GM21528 (cell line): ENCODE measurements at regions not wholly inside any gene's neighbourhood (a gene's known extent, or its start where the extent isn't known, plus 50 kb on each side); places are given as distances from the start of the nearest gene placed in this dataset.
"Not testable (repeated sequence)": the region's sequence is repeated elsewhere in the genome, so short reads cannot be mapped to it uniquely, and the experiment has no call there.

Source experiments
- ATAC-seq: cut with Tn5 transposase; IDR thresholded peaks from one replicate; pipeline ENCODE4 v1.9.1; 2021; ENCODE audit warnings: mild to moderate bottlenecking, moderate library complexity; ENCODE audit not compliant: unreplicated experiment, low FRiP score

DNA sequence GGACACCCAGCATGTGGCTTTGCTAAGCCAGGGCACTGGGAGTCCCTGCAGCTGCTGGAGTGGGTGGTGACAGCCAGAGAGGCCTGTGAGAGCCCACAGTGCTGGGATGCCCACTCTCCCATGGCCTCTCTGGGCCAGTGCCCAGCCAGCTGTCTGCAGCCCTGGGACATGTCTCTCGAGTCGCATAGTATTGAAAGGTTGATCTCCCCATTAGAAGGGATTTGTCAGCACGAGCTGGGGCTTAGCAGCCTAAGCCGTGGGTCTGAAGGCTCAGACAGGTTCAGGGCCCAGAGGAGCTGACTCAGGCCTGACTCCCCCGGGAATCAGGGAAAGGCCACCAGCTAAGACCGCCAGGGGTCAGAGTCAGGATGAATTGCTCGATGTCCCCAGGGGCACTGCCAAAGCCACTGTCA, 53.5 kb downstream of the FOXD2 start:
- ATAC-seq, result no peak

DNA sequence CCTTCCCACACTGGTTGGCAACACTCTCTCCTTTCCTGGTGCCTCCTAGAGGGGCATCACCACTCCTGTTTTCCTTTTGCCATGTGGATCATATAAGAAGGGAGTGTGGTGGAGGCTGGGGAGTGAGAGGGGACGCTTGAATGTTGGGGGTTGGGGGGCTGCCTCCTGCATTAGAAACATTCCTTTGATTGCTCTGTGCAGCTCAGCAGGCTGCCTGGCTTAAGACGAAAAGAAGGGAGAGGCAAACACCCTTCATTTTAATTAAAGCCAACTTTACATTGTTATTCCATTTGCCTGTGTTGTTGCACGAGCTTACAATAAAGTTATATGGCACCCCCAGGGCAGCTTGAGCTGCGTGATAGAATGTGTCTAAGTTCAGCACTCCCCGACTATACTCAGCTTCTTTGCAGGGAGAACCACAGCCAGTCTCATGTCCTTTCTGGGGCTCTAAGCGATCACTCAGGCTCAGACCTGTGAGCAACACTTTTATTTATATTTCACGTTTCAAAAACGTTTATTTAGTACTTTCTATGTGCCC, 57.4 kb downstream of the FOXD2 start:
- no peak for ATAC-seq

DNA sequence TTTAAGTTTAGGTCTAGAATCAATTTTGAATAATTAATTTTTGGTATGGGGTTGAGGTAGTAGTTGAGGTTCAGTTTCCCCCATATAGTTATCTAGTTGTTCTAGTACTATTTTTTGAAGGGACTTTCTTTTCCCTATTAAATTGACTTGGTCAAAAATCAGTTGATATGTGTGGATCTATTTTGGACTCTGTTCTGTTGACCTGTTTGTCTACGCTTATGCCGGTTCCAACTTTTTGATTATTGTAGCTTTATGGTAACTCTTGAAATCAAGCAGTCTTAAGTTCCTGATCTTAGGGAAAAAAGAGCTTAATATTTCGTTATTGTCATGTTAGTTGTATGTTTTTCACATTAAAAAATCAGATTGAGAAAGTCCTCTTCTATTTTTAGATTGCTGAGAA, 60.7 kb downstream of the FOXD2 start:
- no peak for ATAC-seq

DNA sequence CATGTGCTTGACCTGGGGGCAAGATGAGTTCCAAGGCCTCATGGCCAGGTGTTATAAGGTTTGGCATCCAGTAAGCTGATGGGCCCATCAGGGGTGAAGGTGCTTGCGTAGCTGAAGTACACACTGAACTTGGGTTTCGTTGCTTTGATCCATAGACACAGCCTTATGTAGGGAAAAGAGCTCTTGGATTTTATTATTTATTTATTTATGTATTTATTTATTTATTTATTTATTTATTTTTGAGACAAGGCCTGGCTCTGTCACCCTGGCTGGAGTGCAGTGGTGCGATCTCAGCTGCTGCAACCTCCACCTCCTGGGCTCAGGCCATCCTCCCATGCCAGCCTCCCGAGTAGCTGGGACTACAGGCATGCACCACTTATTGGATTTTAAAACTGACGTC, 63.2 kb downstream of the FOXD2 start:
- no peak for ATAC-seq

DNA sequence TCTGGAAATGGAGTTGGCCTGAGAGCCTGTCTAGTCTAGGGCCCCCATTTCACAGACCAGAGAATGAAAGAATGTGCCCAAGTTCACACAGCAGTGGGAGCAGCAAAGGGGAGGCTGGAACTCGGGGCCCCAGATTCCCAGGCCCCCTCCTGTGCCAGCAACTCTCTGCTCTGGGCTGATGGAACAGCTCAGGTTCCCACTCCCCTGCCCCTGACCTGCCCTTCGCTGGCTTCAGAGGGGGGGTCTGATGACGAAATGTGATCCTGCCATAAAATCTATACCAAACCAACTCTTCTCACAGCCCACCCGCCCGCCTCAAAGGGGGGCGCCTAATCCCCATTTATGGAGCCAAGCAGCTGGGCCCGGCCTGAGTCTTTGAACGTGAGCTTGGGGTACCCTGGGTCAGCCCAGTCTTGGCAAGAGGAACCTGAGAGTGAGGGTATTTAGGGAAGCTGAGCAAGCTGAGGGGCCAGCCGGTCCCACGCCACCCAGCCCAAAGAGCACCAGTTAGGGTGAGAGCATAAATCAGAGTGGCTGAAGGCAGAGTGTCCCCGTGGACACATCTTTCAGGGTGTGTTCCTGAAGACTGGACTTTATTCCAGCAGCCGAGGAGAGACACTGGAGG, 65.0 kb downstream of the FOXD2 start:
- ATAC-seq, result no peak

DNA sequence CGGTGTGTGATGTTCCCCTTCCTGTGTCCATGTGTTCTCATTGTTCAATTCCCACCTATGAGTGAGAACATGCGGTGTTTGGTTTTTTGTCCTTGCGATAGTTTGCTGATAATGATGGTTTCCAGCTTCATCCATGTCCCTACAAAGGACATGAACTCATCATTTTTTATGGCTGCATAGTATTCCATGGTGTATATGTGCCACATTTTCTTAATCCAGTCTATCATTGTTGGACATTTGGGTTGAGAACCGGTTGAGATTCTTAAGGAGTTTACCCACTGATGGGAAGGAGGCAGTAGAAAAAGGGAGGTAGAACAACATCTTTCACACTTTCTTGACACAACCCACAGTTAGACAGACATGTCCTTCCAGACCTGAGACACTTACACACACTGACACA, 67.0 kb downstream of the FOXD2 start:
- ATAC-seq, result not testable (repeated sequence)

DNA sequence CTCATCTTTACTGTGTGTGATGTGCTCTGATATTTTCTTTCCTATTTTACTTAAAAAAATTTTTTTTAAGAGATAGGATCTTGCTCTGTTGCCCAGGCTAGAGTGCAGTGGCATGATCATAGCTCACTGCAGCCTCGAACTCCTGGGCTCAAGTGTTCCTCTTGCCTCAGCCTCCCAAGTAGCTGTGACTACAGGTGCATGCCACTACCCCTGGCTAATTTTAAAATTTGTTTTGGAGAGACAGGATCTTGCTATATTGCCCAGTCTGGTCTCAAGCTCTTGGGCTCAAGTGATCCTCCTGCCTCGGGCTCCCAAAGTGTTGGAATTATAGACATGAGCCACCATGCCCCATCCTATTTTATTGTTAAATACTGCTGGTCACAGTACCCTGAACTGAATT, 67.4 kb downstream of the FOXD2 start:
- no peak for ATAC-seq

DNA sequence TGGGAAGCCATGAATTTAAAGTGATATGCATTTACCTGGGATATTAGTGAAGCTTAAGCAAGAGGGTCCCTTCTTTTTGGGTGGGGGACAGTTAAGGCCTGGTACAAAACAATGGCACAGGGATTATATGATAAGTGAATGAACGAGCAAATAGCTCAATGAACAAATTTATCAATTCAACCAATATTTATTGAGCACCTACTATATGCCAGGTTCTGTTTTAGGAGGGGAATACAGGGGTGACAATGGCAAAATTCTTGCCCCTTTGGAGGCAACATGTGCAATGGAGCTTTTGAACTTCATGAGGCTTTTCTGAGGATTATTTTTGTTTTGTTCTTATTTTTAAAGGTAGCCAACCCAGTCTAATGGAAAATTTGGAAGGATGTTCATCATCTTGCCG, 68.2 kb downstream of the FOXD2 start:
- ATAC-seq, result no peak

DNA sequence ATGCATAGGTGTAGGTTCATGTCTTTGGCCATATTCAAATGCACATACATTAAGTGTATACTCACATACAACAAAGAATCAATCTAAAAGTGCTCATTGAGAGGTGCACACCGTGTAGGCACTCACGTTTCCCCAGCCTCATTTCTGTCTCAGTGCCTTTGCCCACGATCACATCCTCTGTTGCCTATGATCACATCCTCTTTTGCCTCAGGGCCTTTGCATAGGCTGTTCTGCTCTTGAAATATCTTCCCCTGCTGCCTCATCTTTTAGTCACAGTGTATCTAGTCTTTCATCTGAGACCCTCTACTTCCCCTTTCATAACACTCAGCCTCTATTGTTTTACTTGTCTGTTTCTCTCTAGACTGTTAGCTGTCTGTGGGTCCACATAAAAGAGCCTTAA, 69.3 kb downstream of the FOXD2 start:
- no peak for ATAC-seq

DNA sequence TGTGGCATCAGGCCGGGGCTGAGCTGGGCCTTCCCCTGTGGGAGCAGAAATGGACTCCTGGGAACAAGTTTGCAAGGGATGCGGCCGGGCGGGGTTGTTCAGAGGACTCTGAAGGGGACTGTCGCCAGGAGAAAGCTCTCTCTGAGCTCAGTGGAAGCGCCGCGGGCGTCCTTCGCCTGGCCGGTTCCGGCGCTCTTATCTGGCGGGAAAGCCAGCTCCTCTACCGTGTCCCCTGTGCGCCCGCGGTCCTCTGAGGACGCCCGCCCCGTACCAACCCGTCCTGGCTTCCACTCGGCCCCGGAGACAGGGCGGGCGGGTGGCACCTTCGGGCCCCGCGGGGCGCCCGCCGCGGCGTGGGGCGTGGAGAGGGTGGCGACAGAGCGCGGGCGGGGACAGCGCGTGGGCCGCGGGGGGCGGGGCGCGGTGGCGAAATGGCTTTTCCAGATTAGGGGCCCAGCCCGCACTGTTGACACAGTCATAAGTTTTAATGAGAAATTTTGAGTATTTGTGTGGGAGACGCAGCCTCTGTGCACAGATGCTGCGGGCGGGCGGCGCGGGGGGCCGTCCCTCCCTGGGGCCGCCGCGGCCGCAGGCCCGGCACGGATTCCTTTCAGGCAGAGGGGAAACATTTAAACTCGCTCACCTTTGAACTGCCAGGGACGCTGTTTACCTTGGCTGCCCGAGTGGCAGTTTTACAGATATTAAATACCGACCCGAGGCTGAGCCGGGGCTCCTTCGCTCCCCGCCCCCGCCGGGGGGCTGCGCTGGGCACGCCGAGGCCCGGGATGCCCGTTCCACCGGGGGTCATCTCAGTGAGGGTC, 70.2 kb downstream of the FOXD2 start:
- ATAC-seq, result no peak

DNA sequence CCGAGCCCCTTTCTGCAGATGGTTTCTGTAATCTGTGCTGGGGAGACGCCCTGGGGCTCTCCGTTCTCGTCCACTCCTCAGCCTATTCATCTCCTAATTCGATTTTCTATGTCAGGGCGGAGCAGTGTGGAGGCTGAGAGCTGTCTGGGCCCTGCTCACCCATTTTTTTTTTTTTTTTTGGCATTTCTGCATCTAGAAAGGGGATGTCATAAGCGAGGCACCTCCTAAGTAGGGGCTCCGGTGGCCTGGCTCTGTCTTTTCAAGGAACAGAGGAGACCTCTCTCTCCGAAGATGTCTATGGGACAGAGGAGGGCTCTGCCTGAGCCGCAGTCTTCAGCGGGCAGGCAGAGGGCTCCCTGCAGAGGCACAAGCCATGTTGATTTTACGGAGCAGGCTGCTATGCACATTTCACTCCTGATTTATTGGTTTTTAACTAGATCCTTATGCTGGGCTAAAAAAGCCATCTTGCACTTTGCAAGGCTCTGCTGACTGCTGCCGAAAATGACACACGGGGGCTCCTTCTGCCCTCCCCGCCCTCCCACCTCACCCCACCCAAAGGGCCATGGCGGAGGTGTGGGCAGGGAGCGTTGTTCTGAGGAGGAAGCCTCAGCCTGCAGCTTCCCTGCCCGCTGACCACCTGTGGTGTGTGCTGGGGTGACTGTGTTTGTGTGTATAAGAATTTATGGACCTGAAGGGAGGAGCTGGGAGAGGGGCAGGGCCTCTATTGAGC, 71.0 kb downstream of the FOXD2 start:
- no peak for ATAC-seq

DNA sequence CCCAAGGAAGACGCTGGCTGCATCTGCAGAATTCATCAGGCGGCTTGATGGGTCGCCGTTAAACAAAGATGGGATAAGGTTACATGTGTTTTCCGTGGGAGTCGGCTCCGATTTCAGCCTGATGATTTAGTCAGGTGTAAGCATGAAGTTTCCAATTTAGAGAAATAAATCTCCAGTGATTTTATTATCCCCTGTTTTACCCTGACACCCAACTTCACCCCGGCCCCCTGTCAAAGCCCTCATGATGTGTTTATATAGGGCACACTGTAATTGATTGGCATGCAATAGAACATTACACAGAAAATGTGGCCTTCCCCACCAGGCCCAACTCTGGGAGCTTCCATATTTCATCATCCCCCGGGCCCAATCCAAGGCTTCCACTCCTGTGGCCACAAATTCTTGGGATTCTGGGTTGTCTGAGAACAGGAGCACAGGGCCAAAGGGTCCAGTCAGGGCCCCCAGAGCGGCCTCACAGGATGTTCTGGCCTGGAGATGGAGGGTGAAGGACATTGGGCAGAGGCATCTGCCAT, 72.5 kb downstream of the FOXD2 start:
- ATAC-seq, result no peak

DNA sequence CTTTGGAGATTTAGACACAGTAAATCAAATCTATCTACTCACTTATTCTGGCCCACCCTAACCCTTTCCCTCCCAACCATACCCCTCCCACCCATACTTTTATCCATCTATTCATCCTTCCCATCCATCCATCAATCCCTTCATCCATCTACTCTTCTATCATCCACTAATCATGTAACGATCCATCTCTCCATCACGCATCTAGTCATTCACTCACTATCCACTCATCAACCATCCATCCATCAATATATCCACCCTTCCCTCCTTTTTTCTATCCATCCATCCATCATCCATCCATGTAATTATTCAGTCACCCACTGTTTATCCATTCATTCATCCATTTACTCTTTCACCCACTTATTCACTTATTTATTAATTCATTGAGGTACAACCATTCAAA, 74.0 kb downstream of the FOXD2 start:
- ATAC-seq, result no peak

DNA sequence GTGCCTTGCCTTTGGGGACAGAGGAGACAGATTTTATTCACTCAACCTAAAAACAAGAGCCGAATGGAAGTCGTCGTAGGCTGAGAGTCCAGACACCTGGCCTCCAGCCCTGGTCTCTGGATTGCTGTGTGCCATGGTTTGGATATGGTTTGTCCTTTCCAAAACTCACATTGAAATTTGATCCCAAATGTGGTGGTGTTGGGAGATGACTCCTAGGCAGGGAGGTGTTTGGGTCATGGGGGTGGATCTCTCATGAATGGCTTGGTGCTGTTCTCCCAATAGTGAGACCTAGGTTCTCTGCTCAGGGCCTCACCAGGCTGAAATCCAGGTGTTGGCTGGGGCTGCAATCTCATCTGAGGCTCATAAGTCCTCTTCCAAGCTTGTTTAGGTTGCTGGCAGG, 75.5 kb downstream of the FOXD2 start:
- no peak for ATAC-seq

DNA sequence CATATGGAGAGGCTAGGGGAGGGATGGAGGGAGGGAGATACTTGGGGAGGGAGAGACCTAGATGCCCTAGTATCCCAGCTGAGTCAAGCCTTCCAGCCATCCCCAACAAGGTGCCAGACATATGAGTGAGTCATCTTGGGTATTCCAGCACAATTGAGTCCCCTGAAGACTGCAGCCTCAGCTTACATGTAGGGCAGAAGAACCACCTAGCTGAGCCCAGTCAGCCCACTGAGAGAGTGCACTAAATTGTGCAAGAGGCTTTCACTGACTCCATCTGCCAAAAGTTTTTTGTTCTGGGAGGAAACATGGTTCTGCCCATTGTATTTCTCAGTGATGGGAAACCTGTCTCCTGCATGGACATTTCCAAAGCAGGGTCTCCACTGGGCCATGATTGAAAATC, 76.4 kb downstream of the FOXD2 start:
- no peak for ATAC-seq

DNA sequence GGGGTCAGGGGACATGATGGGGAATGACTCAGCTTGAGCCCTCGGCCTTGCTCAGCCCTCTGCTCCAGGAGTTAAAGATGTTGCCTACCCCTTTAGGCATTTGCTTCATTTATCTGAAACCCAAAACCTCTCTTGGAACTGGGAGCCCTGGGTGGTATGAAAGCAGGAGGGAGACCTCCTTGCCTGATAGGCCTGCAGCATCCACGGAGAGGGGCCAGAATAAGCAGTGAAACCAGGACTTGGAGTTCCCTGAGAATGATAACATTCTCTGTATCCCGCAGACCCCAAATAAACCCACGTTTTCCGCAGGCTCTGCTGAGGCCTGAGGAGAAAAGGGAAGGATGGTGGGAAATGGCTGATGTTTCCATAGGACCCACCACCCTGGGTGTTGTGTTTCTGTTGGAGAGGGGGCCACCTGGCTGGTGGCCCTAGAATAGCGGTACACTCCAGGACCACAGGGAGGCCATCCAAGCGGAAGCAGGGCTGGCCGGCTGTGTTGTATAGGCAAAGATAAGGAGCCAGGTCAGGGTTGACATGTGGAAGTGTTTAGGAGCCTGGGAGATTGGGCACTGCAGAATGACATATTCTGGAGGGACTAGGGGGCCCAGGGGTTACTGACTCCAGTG, 77.4 kb downstream of the FOXD2 start:
- ATAC-seq, result no peak

DNA sequence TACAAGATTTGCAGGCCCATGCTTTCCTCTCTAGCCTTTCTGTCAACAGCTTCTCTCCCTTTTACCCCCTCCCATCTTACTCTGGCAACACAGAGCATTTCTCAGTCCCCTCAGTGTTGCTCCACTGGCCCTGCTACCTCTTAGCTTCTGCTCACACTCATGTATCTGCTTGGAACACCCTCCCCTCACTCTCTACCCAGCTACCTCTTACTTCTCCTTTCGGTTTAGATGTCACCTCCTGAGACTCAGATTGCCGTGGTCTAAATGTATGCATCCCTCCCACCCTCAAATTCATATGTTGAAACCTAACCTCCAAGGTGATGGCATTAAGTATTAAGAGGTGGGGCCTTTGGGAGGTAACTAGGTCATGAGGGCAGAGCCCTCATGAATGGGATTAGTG, 80.1 kb downstream of the FOXD2 start:
- no peak for ATAC-seq

DNA sequence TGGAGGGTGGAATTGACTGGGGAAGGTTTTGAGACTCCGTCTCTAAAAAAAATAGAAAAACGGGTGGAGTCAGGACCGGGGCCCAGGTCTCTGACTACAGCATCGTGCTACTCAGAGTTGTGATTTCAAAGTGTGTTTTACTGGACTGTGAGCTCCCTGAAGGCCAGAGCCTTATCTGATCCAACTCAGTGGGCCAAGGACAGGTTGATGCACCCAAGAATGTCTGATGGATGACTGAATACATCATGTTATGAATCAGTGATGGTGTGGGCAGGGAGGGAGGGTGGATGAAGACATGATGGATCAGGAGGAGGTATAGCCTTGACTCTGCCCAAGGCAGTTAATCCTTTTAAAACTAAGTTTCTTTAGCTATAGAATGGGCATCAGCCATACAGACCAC, 81.6 kb downstream of the FOXD2 start:
- no peak for ATAC-seq

DNA sequence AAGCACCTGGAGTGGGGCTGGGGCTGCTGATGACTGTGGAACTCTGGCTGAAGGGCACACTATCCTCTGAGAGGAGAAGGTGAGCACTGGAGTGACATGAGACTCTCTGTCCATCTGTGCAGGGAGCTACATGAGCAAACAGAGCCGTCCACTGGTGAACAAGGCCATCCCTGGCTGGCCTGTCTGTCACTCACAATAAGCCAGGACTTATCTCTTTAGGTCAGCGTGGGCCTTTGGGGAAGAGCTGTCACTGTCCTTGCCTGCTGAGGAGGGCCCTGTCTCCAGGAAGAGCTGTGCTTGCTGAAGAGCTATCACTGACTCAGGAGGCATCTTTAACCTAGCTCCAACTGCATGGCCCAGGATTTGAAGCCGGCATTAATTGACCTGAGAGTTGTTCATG, 82.1 kb downstream of the FOXD2 start:
- no peak for ATAC-seq

DNA sequence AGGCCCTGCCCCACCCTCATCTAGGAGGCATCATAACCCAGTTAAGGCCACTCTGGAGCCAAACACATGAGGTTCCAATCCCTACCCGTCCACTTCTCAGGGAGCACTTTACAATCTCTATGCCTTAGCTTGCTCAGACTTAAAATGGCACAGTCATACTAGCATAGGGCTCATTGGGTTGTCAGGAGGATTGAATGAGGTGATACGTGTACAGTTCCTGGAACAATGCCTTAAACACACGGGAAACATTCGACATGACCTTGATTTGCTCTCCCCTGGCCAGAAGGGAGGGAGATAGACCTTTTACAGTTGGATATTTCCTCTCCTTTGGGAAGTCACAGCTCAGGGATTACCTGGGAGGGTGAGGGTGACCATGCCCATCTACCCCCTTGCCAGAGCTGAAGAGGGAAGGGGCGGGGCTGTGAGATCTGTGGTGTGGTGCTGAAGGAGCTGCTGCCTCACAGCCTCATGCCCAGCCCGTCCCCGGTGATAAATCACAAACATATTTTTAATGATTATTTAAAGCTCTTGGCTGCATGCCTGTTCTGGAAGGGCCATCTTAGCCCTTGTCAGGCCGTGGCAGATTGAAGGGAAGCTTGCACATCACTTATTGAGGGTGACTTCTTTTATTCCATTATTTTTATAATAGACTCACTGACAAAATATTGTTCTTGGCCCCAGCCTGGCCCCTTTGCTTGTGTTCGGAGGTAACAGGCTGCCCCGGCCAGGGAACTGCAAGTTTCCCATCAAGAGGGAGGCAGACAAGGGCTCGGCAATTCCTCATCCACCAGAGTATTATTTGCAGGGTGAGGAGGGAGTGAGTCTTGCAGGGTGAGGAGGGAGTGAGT, 83.4 kb downstream of the FOXD2 start:
- ATAC-seq, result no peak
